NCI-H187 treated with DMSO at 0.1 percent for 48 hours (cell line): ENCODE measurements at regions not wholly inside any gene's neighbourhood (a gene's known extent, or its start where the extent isn't known, plus 50 kb on each side); places are given as distances from the start of the nearest gene placed in this dataset.
A peak's percentile ranks its signal among the peaks of the same experiment; 100 is the strongest.

ENCODE experiments used
- DNase-seq: peaks from one replicate; lab custom pipeline; 2025; lab: John Stamatoyannopoulos, UW

- DNase-seq: no peak
Measured at GRCh38 chr3:1696669-1697275, 401.9 kb upstream of the CNTN4 start.

- no peak for DNase-seq
Measured at GRCh38 chr3:1699361-1699920, 399.2 kb upstream of the CNTN4 start.

GRCh38 chr3:1700650-1701049, 398.0 kb upstream of the CNTN4 start:
- DNase-seq: no peak

GRCh38 chr3:1703169-1703568, 395.5 kb upstream of the CNTN4 start:
- DNase-seq: no peak

GRCh38 chr3:1710663-1711062, 388.0 kb upstream of the CNTN4 start:
- no peak for DNase-seq

- no peak for DNase-seq
Measured at GRCh38 chr3:1717524-1717923, 381.1 kb upstream of the CNTN4 start.

- DNase-seq: no peak
Measured at GRCh38 chr3:1723726-1724125, 374.9 kb upstream of the CNTN4 start.

- no peak for DNase-seq
Measured at GRCh38 chr3:1726741-1727140, 371.9 kb upstream of the CNTN4 start.

GRCh38 chr3:1727242-1727641, 371.4 kb upstream of the CNTN4 start:
- no peak for DNase-seq

GRCh38 chr3:1728510-1728909, 370.2 kb upstream of the CNTN4 start:
- DNase-seq: no peak

GRCh38 chr3:1734494-1735122, 364.1 kb upstream of the CNTN4 start:
- no peak for DNase-seq

- DNase-seq: no peak
Measured at GRCh38 chr3:1752205-1752604, 346.5 kb upstream of the CNTN4 start.

GRCh38 chr3:1766384-1766783, 332.3 kb upstream of the CNTN4 start:
- no peak for DNase-seq

GRCh38 chr3:1773679-1774078, 325.0 kb upstream of the CNTN4 start:
- DNase-seq: no peak

GRCh38 chr3:1774597-1774996, 324.1 kb upstream of the CNTN4 start:
- no peak for DNase-seq

- DNase-seq: no peak
Measured at GRCh38 chr3:1775321-1775720, 323.3 kb upstream of the CNTN4 start.

GRCh38 chr3:1783995-1784394, 314.7 kb upstream of the CNTN4 start:
- no peak for DNase-seq

GRCh38 chr3:1787094-1787493, 311.6 kb upstream of the CNTN4 start:
- no peak for DNase-seq

- no peak for DNase-seq
Measured at GRCh38 chr3:1792466-1792865, 306.2 kb upstream of the CNTN4 start.

- peak; percentile 17 for DNase-seq
Measured at GRCh38 chr3:1798711-1799405, 299.8 kb upstream of the CNTN4 start.

- DNase-seq: no peak
Measured at GRCh38 chr3:1805331-1805730, 293.3 kb upstream of the CNTN4 start.

- no peak for DNase-seq
Measured at GRCh38 chr3:1808590-1808989, 290.1 kb upstream of the CNTN4 start.

GRCh38 chr3:1823867-1824266, 274.8 kb upstream of the CNTN4 start:
- DNase-seq: no peak
